Thyroid gland (tissue), 4 donors: ENCODE measurements at regions not wholly inside any gene's neighbourhood (a gene's known extent, or its start where the extent isn't known, plus 50 kb on each side); places are given as distances from the start of the nearest gene placed in this dataset.

Experiments used
- POLR2A ChIP-seq, 2 donors: fragments of 450-650 bp; IDR thresholded peaks; one replicate each; pipeline ENCODE4 v1.6.1; 2017; ENCODE audit warnings: antibody characterized with exemption in 2 of 2, mild to moderate bottlenecking in 2 of 2, moderate library complexity in 1 of 2
- TF ChIP-seq, protein P1 (sequence below), 6 experiments: fragments of 200-600 bp in 3 of 6; fragments of 450-650 bp in 3 of 6; sonication (generic) in 3 of 6; IDR thresholded peaks; one replicate each; pipeline ENCODE4 v1.5.1; 2016 to 2019; ENCODE audit warnings: antibody characterized with exemption in 6 of 6, mild to moderate bottlenecking in 2 of 6, inconsistent platforms in 1 of 6, moderate library complexity in 1 of 6

DNA sequence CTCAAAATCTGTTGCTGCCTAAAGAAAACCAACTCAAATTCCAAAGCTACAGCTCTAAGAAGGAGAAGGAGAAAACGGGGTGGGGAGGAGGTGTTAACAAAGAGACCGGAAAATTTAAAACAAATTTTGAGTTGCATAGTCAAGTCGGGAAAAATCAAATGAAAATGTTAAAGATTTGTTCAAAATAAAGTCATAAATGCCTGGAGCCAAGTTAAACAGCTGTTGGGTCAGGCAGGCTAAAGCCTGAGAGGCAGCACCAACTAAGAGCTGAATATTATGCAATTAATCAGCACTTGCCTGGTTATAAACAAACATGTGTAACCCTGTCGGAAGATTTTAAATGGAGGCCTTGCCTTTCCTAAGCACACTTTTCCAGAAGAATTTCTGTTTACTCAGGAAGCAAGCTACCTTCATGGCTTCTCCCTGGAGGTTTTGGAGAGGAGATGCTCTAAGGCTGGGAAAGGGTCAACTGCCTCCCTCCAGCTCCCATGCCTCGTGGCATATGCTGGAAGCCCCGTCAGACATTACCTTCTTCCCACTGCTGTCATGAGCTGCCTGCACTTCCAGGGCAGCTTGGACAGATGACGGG lies 270.5 kb downstream of the DMRT2 start:
- TF ChIP-seq, protein P1, sequence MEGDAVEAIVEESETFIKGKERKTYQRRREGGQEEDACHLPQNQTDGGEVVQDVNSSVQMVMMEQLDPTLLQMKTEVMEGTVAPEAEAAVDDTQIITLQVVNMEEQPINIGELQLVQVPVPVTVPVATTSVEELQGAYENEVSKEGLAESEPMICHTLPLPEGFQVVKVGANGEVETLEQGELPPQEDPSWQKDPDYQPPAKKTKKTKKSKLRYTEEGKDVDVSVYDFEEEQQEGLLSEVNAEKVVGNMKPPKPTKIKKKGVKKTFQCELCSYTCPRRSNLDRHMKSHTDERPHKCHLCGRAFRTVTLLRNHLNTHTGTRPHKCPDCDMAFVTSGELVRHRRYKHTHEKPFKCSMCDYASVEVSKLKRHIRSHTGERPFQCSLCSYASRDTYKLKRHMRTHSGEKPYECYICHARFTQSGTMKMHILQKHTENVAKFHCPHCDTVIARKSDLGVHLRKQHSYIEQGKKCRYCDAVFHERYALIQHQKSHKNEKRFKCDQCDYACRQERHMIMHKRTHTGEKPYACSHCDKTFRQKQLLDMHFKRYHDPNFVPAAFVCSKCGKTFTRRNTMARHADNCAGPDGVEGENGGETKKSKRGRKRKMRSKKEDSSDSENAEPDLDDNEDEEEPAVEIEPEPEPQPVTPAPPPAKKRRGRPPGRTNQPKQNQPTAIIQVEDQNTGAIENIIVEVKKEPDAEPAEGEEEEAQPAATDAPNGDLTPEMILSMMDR (IDR thresholded peaks at IDR 0.05), result no peak
- no peak for TF ChIP-seq POLR2A (IDR thresholded peaks at IDR 0.05)
